ENCODE measurements at regions not wholly inside any gene's neighbourhood (a gene's known extent, or its start where the extent isn't known, plus 50 kb on each side); places are given as distances from the start of the nearest gene placed in this dataset.

DNA sequence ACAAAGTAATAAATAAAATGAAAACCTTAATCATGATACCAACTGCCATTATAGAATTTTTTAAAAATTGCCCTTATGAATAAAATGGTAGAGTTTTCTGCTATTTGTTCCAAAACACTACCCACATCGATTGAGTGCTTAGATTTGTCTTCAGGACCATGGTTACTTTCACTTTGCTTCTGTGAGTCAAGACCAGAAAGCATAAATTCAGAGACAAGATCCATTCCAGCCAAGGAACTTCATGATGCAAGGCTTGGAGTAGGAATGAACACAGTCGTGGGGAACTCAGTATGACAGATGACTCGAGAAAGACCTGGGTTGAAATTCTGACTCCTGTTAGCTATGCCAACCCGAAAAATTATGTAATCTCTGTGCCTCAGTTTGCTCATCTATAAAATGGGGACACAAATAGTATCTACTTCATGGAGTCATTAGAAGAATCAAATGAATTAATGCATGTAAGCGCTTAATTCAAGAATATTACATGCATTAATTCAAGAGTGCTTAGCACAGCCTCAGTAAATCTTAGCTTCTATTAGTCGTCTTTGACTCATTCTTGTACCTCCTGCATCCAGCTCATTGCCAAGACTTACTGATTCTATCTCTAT is 72.5 kb upstream of the MYLIP start:
- 83% methylated on average over 5 of the region's 6 CpGs for WGBS
- no peaks in the 10 kb centered on the region for H3K36me3 ChIP-seq (ENCODE audit: control insufficient read depth in 1 of 2, insufficient read depth in 2 of 2, low read depth in 1 of 2, low read length in 2 of 2)

DNA sequence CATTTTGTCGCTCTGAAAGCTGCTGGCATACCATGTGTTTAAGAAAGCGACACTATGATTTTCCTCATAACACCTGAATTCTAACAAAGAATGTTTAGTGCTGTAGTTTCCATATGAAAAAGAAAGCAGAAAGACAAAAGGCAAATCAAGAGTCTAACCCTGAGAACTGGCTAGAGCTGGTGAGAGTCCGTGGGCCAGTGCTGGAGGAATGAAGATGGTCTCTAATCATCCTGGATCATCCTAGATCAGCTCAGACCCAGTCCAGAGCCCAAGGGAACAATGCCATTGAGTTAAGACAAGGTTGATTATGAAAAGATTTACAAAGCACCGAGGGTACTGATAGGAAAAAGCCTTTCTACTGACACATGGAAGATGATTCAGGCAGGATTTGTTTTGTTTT is 73.0 kb upstream of the MYLIP start:
- peaks cover 0 to 4% of the 10 kb centered on the region in 2 experiments for H3K27me3 ChIP-seq (ENCODE audit: control insufficient read depth in 1 of 2, insufficient read depth in 1 of 2, low read length in 2 of 2)
- no peak overlapping the region for H3K14ac ChIP-seq (ENCODE audit: low read length in 2 of 2)
- no peak overlapping the region for H4K8ac ChIP-seq (ENCODE audit: low read length)
- H3K4me2 ChIP-seq (ENCODE audit: low read length, poor library complexity, severe bottlenecking) = no peak overlapping the region
- DNase-seq = no peak
- H2BK15ac ChIP-seq (ENCODE audit: low read depth, poor library complexity, severe bottlenecking) = no peak overlapping the region
- no peaks in the 10 kb centered on the region for H3K9me3 ChIP-seq (ENCODE audit: control insufficient read depth, low read length)
- H4K91ac ChIP-seq (ENCODE audit: low read length) = no peak overlapping the region
- no peak overlapping the region for H3K23ac ChIP-seq (ENCODE audit: low read length in 2 of 2)
- H2AK5ac ChIP-seq (ENCODE audit: low read length, severe bottlenecking) = no peak overlapping the region
- no peak overlapping the region for H2AFZ ChIP-seq (ENCODE audit: low read depth, low read length)
- H3K9ac ChIP-seq (ENCODE audit: low read length) = peak overlapping the region; percentile 13
- no peaks in the 10 kb centered on the region for H3K79me1 ChIP-seq (replicated peaks; ENCODE audit: low read length, poor library complexity, severe bottlenecking)
- H2BK12ac ChIP-seq (ENCODE audit: low read length in 2 of 2) = no peak overlapping the region
- 64% methylated on average over 1 of the region's 4 CpGs for WGBS
- H3K4me1 ChIP-seq (ENCODE audit: control insufficient read depth, insufficient read depth, low read depth, low read length) = no peaks in the 10 kb centered on the region
- no peaks in the 10 kb centered on the region for H3K36me3 ChIP-seq (ENCODE audit: control insufficient read depth in 1 of 2, insufficient read depth in 2 of 2, low read depth in 1 of 2, low read length in 2 of 2)
- H2BK5ac ChIP-seq (ENCODE audit: low read depth, low read length, poor library complexity, severe bottlenecking) = no peak overlapping the region
- H3K27ac ChIP-seq (ENCODE audit: low read length, poor library complexity, severe bottlenecking) = no peak overlapping the region
- H3K4ac ChIP-seq (ENCODE audit: low read depth in 1 of 2, low read length in 2 of 2) = no peak overlapping the region
- H3K18ac ChIP-seq (ENCODE audit: low read depth in 1 of 2, low read length in 2 of 2) = no peak overlapping the region
- H2BK120ac ChIP-seq (ENCODE audit: low read depth, low read length) = no peak overlapping the region
- peak overlapping the region in 1 of 2 experiments; percentile 44 for H3K4me3 ChIP-seq (ENCODE audit: insufficient read depth in 1 of 2, low read depth in 1 of 2, low read length in 2 of 2)

More for the DNA sequence above, 72.5 kb upstream of the MYLIP start:
- no peak overlapping the region for H4K91ac ChIP-seq (ENCODE audit: low read length)
- H3K4me1 ChIP-seq (ENCODE audit: control insufficient read depth, insufficient read depth, low read depth, low read length) = no peaks in the 10 kb centered on the region
- H2AK5ac ChIP-seq (ENCODE audit: low read length, severe bottlenecking) = no peak overlapping the region
- no peaks in the 10 kb centered on the region for H3K9me3 ChIP-seq (ENCODE audit: control insufficient read depth, low read length)
- H3K4me2 ChIP-seq (ENCODE audit: low read length, poor library complexity, severe bottlenecking) = no peak overlapping the region
- no peak overlapping the region for H2BK12ac ChIP-seq (ENCODE audit: low read length in 2 of 2)
- H3K4ac ChIP-seq (ENCODE audit: low read depth in 1 of 2, low read length in 2 of 2) = no peak overlapping the region
- H3K14ac ChIP-seq (ENCODE audit: low read length in 2 of 2) = no peak overlapping the region
- no peaks in the 10 kb centered on the region for H3K79me1 ChIP-seq (replicated peaks; ENCODE audit: low read length, poor library complexity, severe bottlenecking)
- peak overlapping the region in 1 of 2 experiments; percentile 44 for H3K4me3 ChIP-seq (ENCODE audit: insufficient read depth in 1 of 2, low read depth in 1 of 2, low read length in 2 of 2)
- peak; percentile 57 for DNase-seq
- no peak overlapping the region for H3K23ac ChIP-seq (ENCODE audit: low read length in 2 of 2)
- H3K27me3 ChIP-seq (ENCODE audit: control insufficient read depth in 1 of 2, insufficient read depth in 1 of 2, low read length in 2 of 2) = peaks cover 0 to 4% of the 10 kb centered on the region in 2 experiments
- no peak overlapping the region for H2BK120ac ChIP-seq (ENCODE audit: low read depth, low read length)
- no peak overlapping the region for H3K18ac ChIP-seq (ENCODE audit: low read depth in 1 of 2, low read length in 2 of 2)
- peak overlapping the region; percentile 13 for H3K9ac ChIP-seq (ENCODE audit: low read length)
- H2AFZ ChIP-seq (ENCODE audit: low read depth, low read length) = no peak overlapping the region
- no peak overlapping the region for H4K8ac ChIP-seq (ENCODE audit: low read length)
- H2BK15ac ChIP-seq (ENCODE audit: low read depth, poor library complexity, severe bottlenecking) = no peak overlapping the region
- H2BK5ac ChIP-seq (ENCODE audit: low read depth, low read length, poor library complexity, severe bottlenecking) = no peak overlapping the region
- no peak overlapping the region for H3K27ac ChIP-seq (ENCODE audit: low read length, poor library complexity, severe bottlenecking)

DNA sequence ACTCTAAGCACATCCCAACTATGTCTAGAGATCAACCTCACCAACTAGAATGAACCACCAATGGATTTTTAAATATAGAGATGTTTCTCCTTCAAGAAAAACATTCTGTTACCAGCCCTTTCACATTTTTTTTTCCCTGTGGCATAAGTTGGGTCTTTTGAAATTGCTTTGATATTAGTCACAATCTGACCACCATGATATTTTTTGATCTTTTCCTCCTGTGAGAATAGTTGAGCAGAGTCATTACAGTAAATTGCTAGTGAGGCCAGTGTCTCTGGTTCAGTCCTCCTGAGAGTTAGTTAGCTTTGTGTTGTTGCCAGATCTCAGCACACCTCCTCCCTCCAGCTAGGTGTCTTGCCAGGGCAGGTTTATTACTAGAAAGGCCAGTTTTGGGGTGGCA is 79.7 kb upstream of the MYLIP start:
- Histone ChIP-seq H2BK15ac (ENCODE audit: low read depth, poor library complexity, severe bottlenecking) (no peak overlapping the region), H2AK5ac (ENCODE audit: low read length, severe bottlenecking) (no peak overlapping the region), H3K9ac (ENCODE audit: low read length) (no peak overlapping the region), H3K4ac (ENCODE audit: low read depth in 1 of 2, low read length in 2 of 2) (no peak overlapping the region), H3K79me1 (replicated peaks; ENCODE audit: low read length, poor library complexity, severe bottlenecking) (no peaks in the 10 kb centered on the region), H3K27ac (ENCODE audit: low read length, poor library complexity, severe bottlenecking) (no peak overlapping the region), H4K8ac (ENCODE audit: low read length) (no peak overlapping the region), H3K9me3 (ENCODE audit: control insufficient read depth, low read length) (no peaks in the 10 kb centered on the region), H3K14ac (ENCODE audit: low read length in 2 of 2) (no peak overlapping the region), H3K4me1 (ENCODE audit: control insufficient read depth, insufficient read depth, low read depth, low read length) (no peaks in the 10 kb centered on the region), H3K4me2 (ENCODE audit: low read length, poor library complexity, severe bottlenecking) (no peak overlapping the region), H3K18ac (ENCODE audit: low read depth in 1 of 2, low read length in 2 of 2) (no peak overlapping the region), H2BK120ac (ENCODE audit: low read depth, low read length) (no peak overlapping the region), H4K91ac (ENCODE audit: low read length) (no peak overlapping the region), H3K36me3 (ENCODE audit: control insufficient read depth in 1 of 2, insufficient read depth in 2 of 2, low read depth in 1 of 2, low read length in 2 of 2) (no peaks in the 10 kb centered on the region), H3K4me3 (ENCODE audit: insufficient read depth in 1 of 2, low read depth in 1 of 2, low read length in 2 of 2) (no peak overlapping the region), H3K23ac (ENCODE audit: low read length in 2 of 2) (no peak overlapping the region), H3K27me3 (ENCODE audit: control insufficient read depth in 1 of 2, insufficient read depth in 1 of 2, low read length in 2 of 2) (peaks cover 0 to 4% of the 10 kb centered on the region in 2 experiments), H2BK12ac (ENCODE audit: low read length in 2 of 2) (no peak overlapping the region), H2AFZ (ENCODE audit: low read depth, low read length) (no peak overlapping the region), H2BK5ac (ENCODE audit: low read depth, low read length, poor library complexity, severe bottlenecking) (no peak overlapping the region)
- peak; percentile 36 for DNase-seq

DNA sequence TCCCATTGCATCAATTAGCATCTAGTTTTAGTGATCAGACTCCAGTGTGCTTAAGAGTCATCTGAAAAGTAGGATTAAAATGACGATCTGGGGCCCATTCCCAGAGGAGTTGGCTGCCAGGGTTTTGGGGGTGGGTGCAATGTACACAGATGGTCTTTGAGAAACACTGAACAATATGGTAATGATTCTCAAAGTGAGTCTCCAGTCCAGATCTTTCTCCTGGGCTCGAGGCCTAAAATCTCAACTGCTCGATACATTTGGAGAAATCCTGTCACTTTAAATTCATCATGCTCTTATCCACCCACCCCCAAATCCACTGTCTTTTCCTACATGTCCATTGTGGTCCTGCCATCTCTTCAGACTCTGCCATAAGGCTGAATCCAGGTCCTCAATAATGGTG is 80.7 kb upstream of the MYLIP start:
- WGBS = 97% methylated on average over 3 of the region's 3 CpGs
- no peak overlapping the region for H2BK15ac ChIP-seq (ENCODE audit: low read depth, poor library complexity, severe bottlenecking)
- no peak overlapping the region for H3K14ac ChIP-seq (ENCODE audit: low read length in 2 of 2)
- H3K79me1 ChIP-seq (replicated peaks; ENCODE audit: low read length, poor library complexity, severe bottlenecking) = no peaks in the 10 kb centered on the region
- H2BK120ac ChIP-seq (ENCODE audit: low read depth, low read length) = no peak overlapping the region
- H3K36me3 ChIP-seq (ENCODE audit: control insufficient read depth in 1 of 2, insufficient read depth in 2 of 2, low read depth in 1 of 2, low read length in 2 of 2) = no peaks in the 10 kb centered on the region
- no peaks in the 10 kb centered on the region for H3K9me3 ChIP-seq (ENCODE audit: control insufficient read depth, low read length)
- H3K27me3 ChIP-seq (ENCODE audit: control insufficient read depth in 1 of 2, insufficient read depth in 1 of 2, low read length in 2 of 2) = peaks cover 0 to 4% of the 10 kb centered on the region in 2 experiments
- no peak overlapping the region for H3K4ac ChIP-seq (ENCODE audit: low read depth in 1 of 2, low read length in 2 of 2)
- no peak overlapping the region for H2AK5ac ChIP-seq (ENCODE audit: low read length, severe bottlenecking)
- DNase-seq = no peak
- no peak overlapping the region for H3K23ac ChIP-seq (ENCODE audit: low read length in 2 of 2)
- H3K18ac ChIP-seq (ENCODE audit: low read depth in 1 of 2, low read length in 2 of 2) = no peak overlapping the region
- H4K8ac ChIP-seq (ENCODE audit: low read length) = no peak overlapping the region
- no peak overlapping the region for H3K4me3 ChIP-seq (ENCODE audit: insufficient read depth in 1 of 2, low read depth in 1 of 2, low read length in 2 of 2)
- no peak overlapping the region for H2BK12ac ChIP-seq (ENCODE audit: low read length in 2 of 2)
- H3K27ac ChIP-seq (ENCODE audit: low read length, poor library complexity, severe bottlenecking) = no peak overlapping the region
- H3K4me2 ChIP-seq (ENCODE audit: low read length, poor library complexity, severe bottlenecking) = no peak overlapping the region
- no peaks in the 10 kb centered on the region for H3K4me1 ChIP-seq (ENCODE audit: control insufficient read depth, insufficient read depth, low read depth, low read length)
- no peak overlapping the region for H4K91ac ChIP-seq (ENCODE audit: low read length)
- H2BK5ac ChIP-seq (ENCODE audit: low read depth, low read length, poor library complexity, severe bottlenecking) = no peak overlapping the region
- H2AFZ ChIP-seq (ENCODE audit: low read depth, low read length) = no peak overlapping the region
- H3K9ac ChIP-seq (ENCODE audit: low read length) = no peak overlapping the region
